Right lobe of liver (tissue), 4 donors: ENCODE measurements at regions not wholly inside any gene's neighbourhood (a gene's known extent, or its start where the extent isn't known, plus 50 kb on each side); places are given as distances from the start of the nearest gene placed in this dataset.

Experiments used
- POLR2A ChIP-seq: fragments of 450-650 bp; IDR thresholded peaks from one replicate; pipeline ENCODE4 v1.6.1; 2017; ENCODE audit warnings: antibody characterized with exemption, mild to moderate bottlenecking
- TF ChIP-seq, protein P1 (sequence below), 4 donors: fragments of 200-600 bp in 3 of 4; fragments of 450-650 bp in 1 of 4; IDR thresholded peaks; one replicate each; pipeline versions ENCODE4 v1.5.1 to v1.8.0; 2016 to 2022; ENCODE audit warnings: antibody characterized with exemption in 4 of 4, mild to moderate bottlenecking in 2 of 4
- donor health status: DM: no; HTN: no; CAD: no.
- donor health status: DM: no; HTN: no; CAD: no.
- donor health status: DM: no; HTN: yes; CAD: no.

DNA sequence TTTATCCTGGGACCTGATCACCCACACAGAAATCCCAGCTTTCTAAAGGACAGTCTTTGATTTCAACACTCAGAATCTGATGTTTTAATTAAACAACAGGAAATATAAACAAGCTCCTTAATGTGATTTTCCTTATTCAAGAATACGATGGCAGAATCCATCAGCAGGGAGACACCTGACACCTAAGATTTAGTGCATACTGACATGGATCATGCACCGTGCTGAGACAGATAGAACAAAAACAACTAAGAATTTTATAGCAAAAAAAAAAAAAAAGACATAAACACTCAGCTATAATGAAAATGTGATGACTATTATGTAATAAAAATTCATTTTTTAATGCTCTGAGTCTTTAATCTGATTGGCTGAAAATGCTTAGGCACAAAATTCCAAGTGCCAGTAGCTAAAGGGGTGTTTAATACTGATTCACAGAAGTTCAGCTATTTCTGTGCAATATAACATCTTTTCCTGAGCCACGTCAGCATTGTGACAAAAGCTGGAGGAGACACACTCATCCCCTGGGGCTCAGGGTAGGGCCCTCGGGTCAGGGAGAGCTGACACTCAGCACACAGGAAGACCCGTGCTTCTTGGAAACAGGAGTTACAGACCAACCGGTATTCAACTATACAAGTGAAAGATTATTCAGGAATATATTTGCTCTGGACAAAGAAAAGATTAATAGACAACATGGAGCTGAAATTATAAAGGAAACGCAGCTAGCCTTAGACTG is 247.4 kb downstream of the FBXO15 start:
- no peak for TF ChIP-seq POLR2A
- TF ChIP-seq, protein P1, sequence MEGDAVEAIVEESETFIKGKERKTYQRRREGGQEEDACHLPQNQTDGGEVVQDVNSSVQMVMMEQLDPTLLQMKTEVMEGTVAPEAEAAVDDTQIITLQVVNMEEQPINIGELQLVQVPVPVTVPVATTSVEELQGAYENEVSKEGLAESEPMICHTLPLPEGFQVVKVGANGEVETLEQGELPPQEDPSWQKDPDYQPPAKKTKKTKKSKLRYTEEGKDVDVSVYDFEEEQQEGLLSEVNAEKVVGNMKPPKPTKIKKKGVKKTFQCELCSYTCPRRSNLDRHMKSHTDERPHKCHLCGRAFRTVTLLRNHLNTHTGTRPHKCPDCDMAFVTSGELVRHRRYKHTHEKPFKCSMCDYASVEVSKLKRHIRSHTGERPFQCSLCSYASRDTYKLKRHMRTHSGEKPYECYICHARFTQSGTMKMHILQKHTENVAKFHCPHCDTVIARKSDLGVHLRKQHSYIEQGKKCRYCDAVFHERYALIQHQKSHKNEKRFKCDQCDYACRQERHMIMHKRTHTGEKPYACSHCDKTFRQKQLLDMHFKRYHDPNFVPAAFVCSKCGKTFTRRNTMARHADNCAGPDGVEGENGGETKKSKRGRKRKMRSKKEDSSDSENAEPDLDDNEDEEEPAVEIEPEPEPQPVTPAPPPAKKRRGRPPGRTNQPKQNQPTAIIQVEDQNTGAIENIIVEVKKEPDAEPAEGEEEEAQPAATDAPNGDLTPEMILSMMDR (IDR thresholded peaks at IDR 0.05), result no peak
